ENCODE measurements at regions not wholly inside any gene's neighbourhood (a gene's known extent, or its start where the extent isn't known, plus 50 kb on each side); places are given as distances from the start of the nearest gene placed in this dataset.

DNA sequence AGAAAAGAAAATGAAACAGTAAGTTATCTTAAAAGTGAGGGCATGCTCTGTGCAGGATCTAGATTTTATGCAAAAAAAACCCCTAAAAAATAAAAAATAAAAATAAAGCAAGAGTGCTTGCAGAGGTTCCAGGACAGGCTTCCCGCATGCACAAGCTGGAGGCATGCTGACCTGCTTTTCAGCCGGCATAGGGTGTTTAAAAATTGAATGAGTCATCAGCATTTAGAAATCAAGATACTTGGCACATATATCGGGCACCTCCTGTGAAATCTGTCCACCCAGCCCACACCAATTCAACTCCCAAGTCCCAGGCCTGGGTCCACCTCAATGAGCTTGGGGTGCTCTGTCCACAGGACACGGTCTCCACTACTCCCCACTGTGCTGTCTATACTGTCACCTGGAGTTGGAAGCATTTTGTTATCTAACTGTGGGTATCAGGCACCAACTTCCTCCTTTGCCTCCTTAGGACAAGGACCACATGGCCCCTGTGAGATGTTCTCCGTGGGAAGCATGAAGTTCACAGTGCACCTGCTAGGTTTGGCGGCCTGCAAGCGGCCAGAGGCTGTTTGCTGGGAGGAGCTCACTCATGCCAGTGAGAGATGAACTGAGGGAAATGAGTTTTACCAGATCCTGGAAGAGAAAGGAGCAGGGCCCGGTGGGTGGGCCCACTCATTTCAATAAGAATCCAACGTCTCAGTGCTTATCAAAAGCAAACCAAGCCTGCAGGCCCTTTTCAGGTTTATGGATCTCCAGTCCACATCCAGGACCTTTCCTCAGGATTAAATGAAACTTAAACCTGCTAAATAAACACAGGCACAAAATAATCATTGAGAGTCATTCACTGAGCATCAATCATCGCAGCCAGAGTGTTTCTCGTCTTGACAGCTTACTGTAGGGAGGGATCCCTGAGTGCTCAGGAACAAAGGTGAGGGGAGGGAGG is 121.1 kb downstream of the FOXA2 start:
- no peak for DNase-seq
- H3K27me3 ChIP-seq = peaks cover 0 to 61% (median 50%) of the 10 kb centered on the region in 7 donors
- no peak overlapping the region for H3K4me3 ChIP-seq
- no peaks in the 10 kb centered on the region for H3K4me1 ChIP-seq
- 54 to 60% methylated on average over 11 of the region's 11 CpGs for WGBS, 2 donors
- intact Hi-C loops (cut with DNase I) = no loop called here
- ATAC-seq = no peak
- no peaks in the 10 kb centered on the region for H3K36me3 ChIP-seq
- H3K27ac ChIP-seq = no peak overlapping the region
- TF ChIP-seq, protein P1, sequence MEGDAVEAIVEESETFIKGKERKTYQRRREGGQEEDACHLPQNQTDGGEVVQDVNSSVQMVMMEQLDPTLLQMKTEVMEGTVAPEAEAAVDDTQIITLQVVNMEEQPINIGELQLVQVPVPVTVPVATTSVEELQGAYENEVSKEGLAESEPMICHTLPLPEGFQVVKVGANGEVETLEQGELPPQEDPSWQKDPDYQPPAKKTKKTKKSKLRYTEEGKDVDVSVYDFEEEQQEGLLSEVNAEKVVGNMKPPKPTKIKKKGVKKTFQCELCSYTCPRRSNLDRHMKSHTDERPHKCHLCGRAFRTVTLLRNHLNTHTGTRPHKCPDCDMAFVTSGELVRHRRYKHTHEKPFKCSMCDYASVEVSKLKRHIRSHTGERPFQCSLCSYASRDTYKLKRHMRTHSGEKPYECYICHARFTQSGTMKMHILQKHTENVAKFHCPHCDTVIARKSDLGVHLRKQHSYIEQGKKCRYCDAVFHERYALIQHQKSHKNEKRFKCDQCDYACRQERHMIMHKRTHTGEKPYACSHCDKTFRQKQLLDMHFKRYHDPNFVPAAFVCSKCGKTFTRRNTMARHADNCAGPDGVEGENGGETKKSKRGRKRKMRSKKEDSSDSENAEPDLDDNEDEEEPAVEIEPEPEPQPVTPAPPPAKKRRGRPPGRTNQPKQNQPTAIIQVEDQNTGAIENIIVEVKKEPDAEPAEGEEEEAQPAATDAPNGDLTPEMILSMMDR (IDR thresholded peaks at IDR 0.05) = no peak
- no peaks in the 10 kb centered on the region for H3K9me3 ChIP-seq

DNA sequence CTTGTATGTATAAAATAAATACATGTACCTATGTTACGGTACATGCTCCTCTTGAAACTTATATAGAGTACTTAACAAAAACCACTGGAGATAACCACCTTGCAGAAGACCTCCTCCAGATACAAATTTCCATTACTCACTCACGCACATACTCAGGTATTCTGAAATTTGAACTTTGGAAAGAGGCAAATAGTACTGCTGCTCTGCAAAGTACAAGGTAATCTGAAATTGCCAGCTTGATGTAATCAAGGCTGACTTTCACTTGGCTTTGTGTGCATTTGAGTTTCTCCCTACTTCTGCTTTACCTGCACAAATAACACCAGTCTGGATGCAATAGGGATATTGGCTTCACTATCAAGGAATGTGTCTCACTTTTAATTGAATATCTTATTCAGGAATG is 123.6 kb downstream of the FOXA2 start:
- Histone ChIP-seq H3K36me3 (no peaks in the 10 kb centered on the region), H3K4me3 (no peak overlapping the region), H3K9me3 (no peaks in the 10 kb centered on the region), H3K27me3 (peaks cover 0 to 78% (median 52%) of the 10 kb centered on the region in 7 donors), H3K4me1 (no peaks in the 10 kb centered on the region), H3K27ac (no peak overlapping the region)
- no peak for ATAC-seq
- TF ChIP-seq, protein P1 (IDR thresholded peaks at IDR 0.05) = no peak
- 87 to 89% methylated on average over 2 of the region's 2 CpGs for WGBS, 2 donors
- DNase-seq = no peak
- intact Hi-C loops (cut with DNase I) = no loop called here

DNA sequence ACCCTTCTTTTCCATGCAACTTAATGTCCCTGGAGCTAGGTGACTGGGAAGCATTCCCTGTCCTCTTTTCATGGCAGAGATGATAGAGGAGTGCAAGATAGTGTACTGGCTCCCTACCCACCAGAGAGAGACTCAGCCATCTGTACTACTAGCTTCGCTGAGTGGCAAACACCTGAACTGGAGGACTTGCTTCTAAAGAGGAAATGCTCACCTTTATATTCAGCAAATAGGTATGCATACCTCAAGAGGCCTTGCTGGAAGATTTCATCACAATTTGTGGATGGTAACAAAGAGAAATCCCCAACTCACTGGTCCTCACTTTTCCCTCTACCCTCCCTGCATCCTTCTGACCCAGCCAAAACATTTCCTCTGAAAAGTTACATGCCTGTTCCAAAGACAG is 124.1 kb downstream of the FOXA2 start:
- TF ChIP-seq, protein P1 (IDR thresholded peaks at IDR 0.05) = no peak
- Histone ChIP-seq H3K27ac (no peak overlapping the region), H3K27me3 (peaks cover 0 to 78% (median 52%) of the 10 kb centered on the region in 7 donors), H3K4me1 (no peaks in the 10 kb centered on the region), H3K36me3 (no peaks in the 10 kb centered on the region), H3K9me3 (no peaks in the 10 kb centered on the region), H3K4me3 (no peak overlapping the region)
- WGBS, 2 donors = 89 to 92% methylated on average over 1 of the region's 1 CpG
- intact Hi-C loops (cut with DNase I) = no loop called here
- DNase-seq (no peak), ATAC-seq (no peak)

DNA sequence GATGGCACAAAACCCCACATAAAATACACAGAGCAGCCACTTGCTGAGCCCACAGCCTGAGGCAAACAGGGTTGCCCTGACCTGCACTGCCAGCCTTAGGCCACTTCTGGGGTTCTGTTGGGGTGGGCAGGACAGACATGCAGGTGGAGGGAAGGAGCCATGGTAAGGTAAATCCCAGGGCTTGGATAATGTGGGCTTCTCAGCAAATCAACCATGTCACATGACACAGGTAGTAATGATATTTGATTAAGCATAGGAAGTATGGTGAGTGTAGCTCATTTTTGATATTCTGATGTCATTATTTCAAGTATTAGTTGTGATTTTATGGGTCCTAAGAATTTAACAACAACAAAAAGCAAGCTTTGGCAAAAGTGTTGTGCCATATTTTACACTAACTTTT is 124.6 kb downstream of the FOXA2 start:
- H3K27me3 ChIP-seq = peaks cover 0 to 79% (median 53%) of the 10 kb centered on the region in 7 donors
- no peak overlapping the region for H3K27ac ChIP-seq
- no peaks in the 10 kb centered on the region for H3K9me3 ChIP-seq
- DNase-seq (no peak), ATAC-seq (no peak)
- H3K36me3 ChIP-seq = no peaks in the 10 kb centered on the region
- no peaks in the 10 kb centered on the region for H3K4me1 ChIP-seq
- TF ChIP-seq, protein P1 (IDR thresholded peaks at IDR 0.05) = no peak
- intact Hi-C loops (cut with DNase I) = no loop called here
- no peak overlapping the region for H3K4me3 ChIP-seq
